AG09309 (cell line): ENCODE measurements at regions not wholly inside any gene's neighbourhood (a gene's known extent, or its start where the extent isn't known, plus 50 kb on each side); places are given as distances from the start of the nearest gene placed in this dataset.

Experiments
- DNase-seq: peaks from one replicate; pipeline ENCODE4 v3.0.0-alpha.2; 2010; ENCODE audit warnings: low read depth
- H3K4me3 ChIP-seq: 2 replicates; pipeline ENCODE4 v1.5.1; 2011; ENCODE audit warnings: mild to moderate bottlenecking, low read depth, low read length, moderate library complexity; ENCODE audit not compliant: control insufficient read depth
- CTCF ChIP-seq: IDR thresholded peaks from 2 replicates; pipeline ENCODE4 v1.5.1; 2011; ENCODE audit warnings: mild to moderate bottlenecking, low read depth, low read length, inconsistent platforms; ENCODE audit not compliant: insufficient read depth, control insufficient read depth; ENCODE audit errors: missing control alignments

GRCh38 chr14:89503431-89503996 lies 86.5 kb upstream of the FOXN3 start:
- no peak overlapping the region for H3K4me3 ChIP-seq
- no peak for TF ChIP-seq CTCF
- no peak for DNase-seq

DNA sequence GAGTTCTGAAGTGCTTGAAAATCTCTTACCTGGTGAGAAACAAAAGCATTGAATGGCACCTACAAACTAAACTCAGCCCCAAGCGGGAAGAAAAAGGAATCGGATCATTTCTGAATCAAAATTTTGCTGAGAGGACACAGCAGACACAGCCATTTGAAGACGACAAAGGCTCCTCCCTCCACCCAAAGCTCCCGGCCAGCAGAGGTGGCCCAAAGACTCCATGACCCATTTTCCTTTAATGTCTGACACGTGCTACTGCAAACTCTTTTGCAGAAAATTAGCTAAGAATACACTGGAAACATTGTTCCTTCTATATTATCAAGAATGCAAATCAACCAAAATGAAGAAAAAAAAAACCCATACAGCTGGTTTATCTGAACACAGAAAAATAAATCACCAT lies 85.9 kb upstream of the FOXN3 start:
- no peak for DNase-seq
- no peak for TF ChIP-seq CTCF
- no peak overlapping the region for H3K4me3 ChIP-seq

DNA sequence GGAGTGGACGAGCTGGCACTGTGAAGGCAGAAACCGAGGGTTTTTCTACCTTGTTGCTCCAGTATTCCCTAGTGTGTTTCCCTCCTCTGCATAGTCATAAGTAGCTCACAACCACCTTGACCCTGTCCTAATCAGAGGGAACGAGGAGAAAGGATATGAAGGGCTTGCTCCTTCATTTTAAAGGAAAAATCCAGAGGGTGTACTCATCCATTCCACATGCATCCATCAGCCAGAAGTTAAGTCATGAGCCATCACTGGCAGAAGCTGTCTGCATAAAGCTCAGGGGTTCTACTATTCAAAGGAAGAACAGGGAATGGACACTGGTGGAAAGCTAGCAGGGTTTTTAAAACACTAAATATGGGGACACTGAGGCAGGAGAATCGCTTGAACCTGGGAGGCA lies 84.3 kb upstream of the FOXN3 start:
- TF ChIP-seq CTCF = no peak
- no peak overlapping the region for H3K4me3 ChIP-seq
- no peak for DNase-seq

DNA sequence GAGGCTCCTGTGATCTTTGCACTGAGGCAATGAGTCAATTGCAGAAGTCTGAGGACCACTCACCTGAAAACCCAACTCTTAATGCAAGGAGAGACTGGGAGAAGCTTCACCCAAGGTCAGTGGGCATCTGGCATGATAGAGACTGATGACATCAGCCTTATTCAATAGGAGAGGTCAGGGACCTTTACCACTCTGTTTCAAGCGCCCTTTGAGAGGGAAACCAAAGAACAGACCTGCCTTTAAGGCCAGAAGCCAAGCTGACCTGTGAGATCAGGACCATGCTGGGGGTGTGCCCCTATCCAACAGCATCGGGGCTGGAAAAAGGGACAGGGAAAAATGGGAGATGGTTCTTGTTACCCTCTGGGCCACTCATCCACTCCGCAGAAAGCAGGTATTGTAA lies 83.3 kb upstream of the FOXN3 start:
- no peak overlapping the region for H3K4me3 ChIP-seq
- DNase-seq = no peak
- TF ChIP-seq CTCF = no peak

GRCh38 chr14:89498878-89499277 lies 81.8 kb upstream of the FOXN3 start:
- H3K4me3 ChIP-seq = no peak overlapping the region
- no peak for DNase-seq
- TF ChIP-seq CTCF = no peak

DNA sequence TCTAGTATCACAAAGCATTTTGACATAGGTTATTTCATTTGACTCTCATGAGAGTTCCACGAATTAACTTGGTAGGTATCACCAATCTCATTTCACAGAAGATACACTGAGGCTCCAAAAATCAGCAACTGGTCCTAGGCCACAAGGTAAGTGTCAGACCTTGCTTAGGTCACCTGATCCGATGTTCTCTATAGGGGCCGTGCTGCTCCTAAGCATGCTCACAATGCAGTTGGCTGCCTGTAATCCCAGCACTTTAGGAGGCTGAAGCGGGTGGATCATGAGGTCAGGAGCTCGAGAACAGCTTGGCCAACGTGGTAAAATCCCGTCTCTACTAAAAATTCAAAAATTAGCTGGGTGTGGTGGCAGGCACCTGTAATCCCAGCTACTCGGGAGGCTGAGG lies 78.7 kb upstream of the FOXN3 start:
- DNase-seq = no peak
- TF ChIP-seq CTCF = no peak
- no peak overlapping the region for H3K4me3 ChIP-seq

DNA sequence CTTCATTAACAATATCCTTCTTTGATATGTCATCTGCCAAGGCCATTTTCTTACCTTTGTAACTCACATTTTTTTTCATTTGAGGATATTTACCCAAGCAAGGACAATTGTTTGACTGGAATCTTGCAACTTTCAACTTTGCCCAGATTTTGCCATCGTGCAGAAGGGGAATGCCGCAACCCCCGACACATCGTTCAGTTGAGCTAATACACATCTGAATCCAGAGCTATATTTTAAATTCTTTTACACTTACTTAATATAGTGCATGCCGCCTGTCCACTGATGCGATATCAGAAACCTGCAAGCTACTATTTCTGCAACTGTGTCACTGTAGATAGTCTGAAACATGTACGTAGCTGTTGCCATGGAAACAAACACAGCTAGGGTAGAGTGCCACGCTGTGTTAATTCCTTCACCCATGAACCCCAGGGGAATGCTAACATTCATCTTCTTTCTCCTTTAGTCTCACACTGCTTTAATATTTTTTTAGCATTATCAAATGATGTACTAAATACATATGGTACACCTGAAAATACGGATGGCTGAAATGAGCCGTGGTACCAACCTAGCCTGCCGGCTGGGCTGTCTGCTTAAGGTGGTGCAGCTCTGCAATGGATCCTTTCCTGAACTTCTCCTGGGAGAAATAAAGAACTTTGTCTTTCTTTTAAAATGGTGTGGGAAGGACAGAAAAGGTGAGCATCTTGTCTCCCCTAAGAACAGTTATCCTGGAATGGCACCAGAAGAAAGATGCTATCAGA lies 77.0 kb upstream of the FOXN3 start:
- no peak for DNase-seq
- no peak for TF ChIP-seq CTCF

More for the DNA sequence above, 77.0 kb upstream of the FOXN3 start:
- no peak overlapping the region for H3K4me3 ChIP-seq
